GM13977 (cell line): ENCODE measurements at regions not wholly inside any gene's neighbourhood (a gene's known extent, or its start where the extent isn't known, plus 50 kb on each side); places are given as distances from the start of the nearest gene placed in this dataset.

Experiments used
- DNase-seq: peaks from one replicate; pipeline ENCODE4 v3.0.0; 2012; ENCODE audit warnings: low spot score
- in situ Hi-C: fragments of 300-500 bp; cut with MboI; formaldehyde crosslinking; loops from one replicate; pipeline ENCODE4 v1.12.0; 2022; ENCODE audit warnings: low sequenced_read_pairs, low pct_unique_long_range_greater_than_20kb, mixed read lengths, inconsistent platforms; ENCODE audit not compliant: unreplicated experiment
- TF ChIP-seq, protein P1 (sequence below): IDR thresholded peaks from 2 replicates; pipeline ENCODE4 v1.5.1; 2012; ENCODE audit warnings: mild to moderate bottlenecking, control low read depth; ENCODE audit not compliant: insufficient read depth; ENCODE audit errors: extremely low read depth, missing control alignments

DNA sequence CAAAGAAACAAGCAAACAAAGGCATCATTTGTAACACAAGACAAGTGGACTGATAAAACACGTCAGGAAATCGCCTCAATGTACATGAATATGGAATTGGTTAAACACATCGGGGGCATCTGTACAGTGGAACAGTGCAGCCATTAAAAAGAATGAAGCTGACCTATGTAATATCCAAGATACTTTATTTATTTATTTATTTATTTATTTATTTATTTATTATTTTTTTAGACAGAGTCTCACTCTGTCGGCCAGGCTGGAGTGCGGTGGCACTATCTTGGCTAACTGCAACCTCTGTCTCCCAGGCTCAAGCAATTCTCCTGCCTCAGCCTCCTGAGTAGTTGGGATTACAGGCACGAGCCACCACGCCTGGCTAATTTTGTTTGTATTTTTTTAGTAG, 75.4 kb upstream of the SLC45A1 start:
- TF ChIP-seq, protein P1, sequence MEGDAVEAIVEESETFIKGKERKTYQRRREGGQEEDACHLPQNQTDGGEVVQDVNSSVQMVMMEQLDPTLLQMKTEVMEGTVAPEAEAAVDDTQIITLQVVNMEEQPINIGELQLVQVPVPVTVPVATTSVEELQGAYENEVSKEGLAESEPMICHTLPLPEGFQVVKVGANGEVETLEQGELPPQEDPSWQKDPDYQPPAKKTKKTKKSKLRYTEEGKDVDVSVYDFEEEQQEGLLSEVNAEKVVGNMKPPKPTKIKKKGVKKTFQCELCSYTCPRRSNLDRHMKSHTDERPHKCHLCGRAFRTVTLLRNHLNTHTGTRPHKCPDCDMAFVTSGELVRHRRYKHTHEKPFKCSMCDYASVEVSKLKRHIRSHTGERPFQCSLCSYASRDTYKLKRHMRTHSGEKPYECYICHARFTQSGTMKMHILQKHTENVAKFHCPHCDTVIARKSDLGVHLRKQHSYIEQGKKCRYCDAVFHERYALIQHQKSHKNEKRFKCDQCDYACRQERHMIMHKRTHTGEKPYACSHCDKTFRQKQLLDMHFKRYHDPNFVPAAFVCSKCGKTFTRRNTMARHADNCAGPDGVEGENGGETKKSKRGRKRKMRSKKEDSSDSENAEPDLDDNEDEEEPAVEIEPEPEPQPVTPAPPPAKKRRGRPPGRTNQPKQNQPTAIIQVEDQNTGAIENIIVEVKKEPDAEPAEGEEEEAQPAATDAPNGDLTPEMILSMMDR: no peak
- no peak for DNase-seq
- in situ Hi-C loops: no loop called here

DNA sequence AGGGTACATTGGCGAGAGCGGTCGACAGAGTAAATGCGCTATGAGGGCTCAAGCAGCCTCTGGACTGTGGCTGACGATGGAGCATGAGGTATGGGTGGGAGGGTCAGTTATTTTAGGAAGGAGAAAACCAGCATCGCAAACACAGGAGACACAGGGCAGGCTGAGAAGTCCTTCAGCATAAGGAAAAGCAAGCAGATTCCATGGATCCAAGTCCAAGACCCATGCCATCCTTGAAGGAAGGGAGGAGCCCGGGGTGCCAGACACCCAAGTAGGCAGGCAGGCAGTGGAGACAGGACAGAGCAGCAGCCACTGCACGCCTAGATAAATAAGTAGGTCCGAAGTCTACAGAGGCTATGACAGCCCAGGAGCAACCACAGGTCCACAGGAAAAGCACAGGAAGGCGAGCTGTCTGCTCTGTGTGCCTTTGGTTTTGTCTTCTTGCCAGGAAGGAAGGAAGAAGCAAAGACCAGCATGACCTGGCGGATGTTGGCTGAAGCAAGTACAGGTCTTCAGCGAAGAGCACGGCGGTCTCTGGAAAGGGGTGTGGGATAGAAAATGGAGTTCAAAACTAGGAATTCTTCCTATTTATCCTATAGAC, 76.4 kb upstream of the SLC45A1 start:
- DNase-seq: no peak
- in situ Hi-C loops: no loop called here
- TF ChIP-seq, protein P1: no peak

DNA sequence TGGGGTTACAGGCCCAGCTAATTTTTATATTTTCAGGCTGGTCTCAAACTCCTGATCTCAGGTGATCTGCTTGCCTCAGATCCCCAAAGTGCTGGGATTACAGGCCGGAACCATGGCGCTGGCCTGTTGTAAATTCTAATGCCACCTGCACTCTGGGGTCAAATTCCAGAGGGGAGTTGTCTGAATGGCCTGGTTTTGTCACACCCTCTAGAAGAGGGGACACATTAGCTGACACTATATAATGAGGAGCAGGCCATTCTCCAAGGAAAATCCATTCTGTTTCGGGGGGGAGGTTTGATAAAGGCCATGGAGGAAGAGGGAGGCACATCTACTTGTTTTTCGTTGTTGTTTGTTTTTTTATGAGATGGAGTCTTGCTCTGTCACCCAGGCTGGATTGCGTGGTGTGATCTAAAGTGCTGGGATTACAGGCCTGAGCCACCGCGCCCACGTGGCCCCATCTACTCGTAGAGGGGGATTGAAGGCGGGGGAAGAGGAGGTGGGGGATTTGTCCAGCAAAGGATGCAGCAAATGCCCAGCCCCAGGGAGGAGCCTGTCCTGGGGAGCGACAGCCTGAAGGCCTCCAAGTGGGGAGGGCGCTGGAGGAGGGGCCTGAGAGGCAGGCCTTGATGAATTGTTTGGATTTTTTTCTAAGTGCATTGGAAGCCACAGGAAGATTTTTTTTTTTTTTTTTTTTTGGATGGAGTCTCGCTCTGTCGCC, 78.4 kb upstream of the SLC45A1 start:
- in situ Hi-C loops: no loop called here
- TF ChIP-seq, protein P1: no peak
- DNase-seq: no peak

DNA sequence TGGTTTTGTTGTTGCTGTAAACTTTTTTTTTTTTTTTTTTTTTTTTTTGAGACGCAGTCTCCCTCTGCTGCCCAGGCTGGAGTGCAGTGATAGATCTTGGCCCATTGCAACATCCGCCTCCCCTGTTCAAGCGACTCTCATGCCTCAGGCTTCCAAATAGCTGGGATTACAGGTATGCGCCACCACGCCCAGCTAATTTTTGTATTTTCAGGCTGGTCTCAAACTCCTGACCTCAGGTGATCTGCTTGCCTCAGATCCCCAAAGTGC, 78.9 kb upstream of the SLC45A1 start:
- DNase-seq: no peak
- in situ Hi-C loops: no loop called here
- TF ChIP-seq, protein P1: peak; percentile 14

DNA sequence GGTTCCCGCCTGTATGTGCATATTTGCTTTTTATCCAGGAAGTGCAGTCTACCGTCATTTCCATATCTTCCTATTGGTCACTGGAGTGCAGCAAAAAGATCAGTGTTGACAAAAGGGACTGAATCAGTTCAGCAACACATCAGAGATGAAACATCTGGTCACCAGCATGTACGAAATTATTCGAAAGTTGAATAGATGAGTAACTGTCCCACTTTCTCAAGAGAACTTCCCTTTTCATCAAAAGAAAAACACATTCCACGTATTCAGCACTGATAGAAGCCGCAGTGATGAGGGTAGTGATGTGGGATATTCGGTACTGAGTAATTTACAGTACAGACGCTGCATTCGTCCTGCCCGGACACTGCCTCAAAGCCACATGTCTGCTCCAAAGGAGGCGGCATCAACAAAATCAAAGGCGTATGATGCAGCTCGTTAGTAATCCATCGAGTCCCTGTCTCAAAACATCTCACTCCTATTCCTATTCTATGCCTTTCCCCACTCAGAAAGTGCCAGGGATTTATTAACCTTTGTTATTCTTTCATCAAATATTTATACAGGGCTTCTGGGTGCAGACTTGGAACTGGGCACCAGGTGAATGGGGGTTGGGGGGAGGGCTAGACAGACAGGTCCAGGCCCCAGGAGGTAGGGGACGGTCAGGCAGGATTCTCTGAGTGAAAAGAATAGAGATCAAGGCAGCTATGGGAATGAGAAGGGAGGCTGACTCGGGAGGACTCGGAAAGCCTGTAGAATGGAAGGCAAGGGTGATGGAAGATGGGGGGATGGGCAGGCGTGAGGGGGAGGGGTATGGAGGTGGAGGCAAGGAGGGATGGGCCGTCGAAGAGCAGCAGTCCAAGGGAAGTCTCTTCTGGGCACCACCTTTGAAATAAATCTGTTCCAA, 79.5 kb upstream of the SLC45A1 start:
- DNase-seq: no peak
- TF ChIP-seq, protein P1: no peak
- in situ Hi-C loops: no loop called here

DNA sequence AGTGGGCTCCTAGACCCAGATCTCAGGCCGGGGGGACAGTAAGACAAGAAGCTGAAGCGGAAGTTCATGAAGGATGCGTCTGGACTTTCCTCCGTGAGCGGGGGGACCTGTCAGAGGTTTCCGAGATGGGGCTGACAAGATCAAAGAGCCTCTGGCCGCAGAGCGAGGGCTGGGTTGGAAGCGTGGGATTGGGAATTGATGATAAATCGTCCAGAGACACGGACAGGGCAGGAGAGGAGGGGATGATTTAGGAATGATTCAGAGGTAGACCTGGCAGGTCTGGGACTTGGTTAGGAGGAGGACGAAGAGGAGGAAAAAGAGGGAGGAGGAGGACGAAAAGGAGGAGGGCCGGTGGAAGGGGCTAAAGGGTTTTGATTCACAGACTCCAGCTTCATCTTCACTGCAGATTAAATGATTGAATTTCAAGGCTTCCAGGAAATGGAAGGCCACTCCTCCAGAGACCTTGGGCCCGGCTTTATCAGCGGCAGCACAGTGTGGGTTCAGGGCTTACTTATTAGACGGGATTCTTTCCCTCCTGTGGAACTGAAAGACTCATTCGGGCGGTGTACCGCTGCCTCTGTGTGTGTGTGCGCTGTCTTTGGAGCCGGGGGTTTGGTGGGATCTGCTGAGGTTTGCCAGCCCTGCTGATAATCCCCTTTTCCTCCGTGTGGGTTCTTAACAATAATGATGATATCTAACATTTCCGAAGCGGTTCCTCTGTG, 85.7 kb upstream of the SLC45A1 start:
- TF ChIP-seq, protein P1: no peak
- in situ Hi-C loops: no loop called here
- DNase-seq: no peak
